DMS114 treated with DMSO at 0.1 percent for 48 hours (cell line): ENCODE measurements at regions not wholly inside any gene's neighbourhood (a gene's known extent, or its start where the extent isn't known, plus 50 kb on each side); places are given as distances from the start of the nearest gene placed in this dataset.
"Not testable (repeated sequence)": the region's sequence is repeated elsewhere in the genome, so short reads cannot be mapped to it uniquely, and the experiment has no call there.

ENCODE experiments used
- DNase-seq: peaks from one replicate; lab custom pipeline; 2025; ENCODE audit not compliant: unreplicated experiment; lab: John Stamatoyannopoulos, UW

DNA sequence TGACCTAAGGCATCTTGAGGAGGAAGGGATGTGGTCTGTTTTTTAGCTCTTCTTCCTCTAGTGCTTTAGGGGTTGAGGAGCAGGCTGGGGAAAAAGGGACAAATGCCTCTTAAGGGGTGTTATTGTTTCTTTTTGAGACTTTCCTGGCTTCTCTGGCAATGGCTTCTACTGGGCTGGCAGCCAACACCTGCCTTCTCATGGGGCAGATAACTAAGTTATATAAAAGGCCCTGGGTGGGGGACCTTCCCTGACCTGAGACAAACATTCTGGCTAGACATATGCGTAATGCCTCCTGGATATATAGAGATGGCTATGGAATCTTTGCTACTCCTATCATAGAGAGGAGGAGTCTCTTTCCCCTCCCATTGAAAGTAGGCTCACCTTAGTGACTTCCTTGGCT lies 179.2 kb upstream of the PROK2 start:
- DNase-seq = no peak

GRCh38 chr3:71962561-71963240 lies 177.8 kb upstream of the PROK2 start:
- no peak for DNase-seq

DNA sequence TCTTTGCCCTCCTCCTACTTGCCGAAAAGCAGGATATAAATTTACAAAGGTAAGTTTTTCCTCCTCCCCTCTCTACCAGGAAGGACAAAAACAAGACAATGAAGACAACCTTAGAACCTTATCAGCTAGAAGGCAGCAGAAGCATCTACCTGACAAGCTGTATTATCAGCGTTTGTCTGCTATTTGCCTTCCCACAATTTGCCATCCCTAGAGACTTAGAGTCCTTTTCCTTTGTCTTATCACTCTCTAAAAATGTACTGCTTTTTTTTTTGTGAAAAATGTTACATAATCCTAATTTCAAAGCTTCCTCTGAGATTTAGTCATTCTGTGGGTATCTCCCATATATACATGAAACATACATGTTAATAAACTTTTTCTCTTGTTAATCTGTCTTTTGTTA lies 176.9 kb upstream of the PROK2 start:
- no peak for DNase-seq

DNA sequence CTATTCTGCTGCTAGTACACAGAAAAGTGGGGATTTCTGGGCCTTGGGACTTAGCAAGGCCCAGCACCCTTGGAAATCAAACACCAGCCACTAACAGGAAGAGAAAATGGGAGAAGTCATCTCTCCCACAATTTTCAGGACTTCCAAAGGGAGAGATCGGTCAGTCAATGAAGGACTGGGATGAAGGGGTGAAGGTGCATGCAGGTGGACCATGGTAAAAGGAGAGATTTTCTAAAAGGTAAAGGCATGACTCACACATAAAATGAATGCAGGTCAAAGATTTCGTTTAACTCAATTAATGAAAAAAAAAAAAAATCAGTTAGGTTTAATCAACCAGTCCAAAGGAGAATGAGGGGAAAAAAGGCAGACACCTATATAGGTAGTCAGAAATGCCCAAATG lies 176.4 kb upstream of the PROK2 start:
- DNase-seq = no peak

- no peak for DNase-seq
Observed at GRCh38 chr3:71958533-71958932, 173.6 kb upstream of the PROK2 start.

DNA sequence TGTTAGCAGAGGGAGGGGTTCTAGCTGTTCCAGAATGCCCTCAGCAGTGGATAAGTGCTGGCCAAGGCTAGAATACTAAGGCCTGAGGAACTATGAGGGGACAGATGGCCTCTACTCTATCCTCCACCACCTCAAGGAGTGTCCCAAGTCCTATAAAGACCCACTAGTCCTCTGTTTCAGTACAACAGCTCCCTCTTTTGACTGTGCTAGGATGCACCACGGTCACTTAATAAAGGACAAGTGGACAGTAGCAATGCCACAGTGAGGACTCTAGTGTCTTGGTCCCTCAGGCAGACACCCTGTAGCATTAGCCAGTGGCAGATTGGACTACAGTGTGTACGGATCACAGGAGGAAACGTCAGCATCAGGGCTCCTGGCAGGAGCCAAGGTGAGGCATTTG lies 171.8 kb upstream of the PROK2 start:
- no peak for DNase-seq

DNA sequence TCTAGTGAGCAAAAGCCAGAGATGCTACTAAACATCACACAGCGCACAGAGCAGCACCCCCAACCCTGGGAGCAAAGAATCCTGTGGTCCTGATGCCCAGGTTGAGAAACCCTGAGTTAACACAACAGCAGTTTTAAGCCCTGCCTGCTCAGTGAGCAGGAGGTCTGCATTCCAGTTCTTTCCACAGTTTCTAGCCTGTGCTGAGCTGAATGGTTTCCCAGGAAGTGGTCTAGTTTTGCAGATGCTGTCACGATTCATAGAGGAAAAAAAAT lies 171.1 kb upstream of the PROK2 start:
- no peak for DNase-seq

- DNase-seq = peak; percentile 2
Observed at GRCh38 chr3:71955240-71956068, 170.5 kb upstream of the PROK2 start.

- no peak for DNase-seq
Observed at GRCh38 chr3:71951842-71952241, 166.9 kb upstream of the PROK2 start.

GRCh38 chr3:71951361-71951760 lies 166.4 kb upstream of the PROK2 start:
- DNase-seq = no peak

DNA sequence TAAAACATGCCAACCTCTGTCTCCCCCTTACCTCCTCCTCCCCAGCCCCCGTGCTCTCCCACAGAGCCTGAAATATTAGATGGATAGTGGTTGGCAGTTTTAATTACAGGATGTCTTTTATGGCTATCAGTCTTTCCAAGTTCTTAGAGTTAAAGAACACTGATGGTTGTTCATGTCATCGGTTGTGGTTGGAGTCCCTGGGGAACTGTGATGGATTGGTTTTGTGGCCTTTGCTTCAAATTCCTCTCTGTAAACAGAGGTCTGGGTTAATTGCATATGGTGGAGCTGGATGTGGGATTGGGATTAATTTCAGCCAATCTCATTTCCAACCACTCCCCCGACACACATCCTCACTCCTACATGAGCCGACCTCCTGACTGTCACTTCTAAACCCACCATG lies 164.5 kb upstream of the PROK2 start:
- no peak for DNase-seq

GRCh38 chr3:71944482-71945065 lies 159.6 kb upstream of the PROK2 start:
- no peak for DNase-seq

- no peak for DNase-seq
Observed at GRCh38 chr3:71942432-71943187, 157.7 kb upstream of the PROK2 start.

DNA sequence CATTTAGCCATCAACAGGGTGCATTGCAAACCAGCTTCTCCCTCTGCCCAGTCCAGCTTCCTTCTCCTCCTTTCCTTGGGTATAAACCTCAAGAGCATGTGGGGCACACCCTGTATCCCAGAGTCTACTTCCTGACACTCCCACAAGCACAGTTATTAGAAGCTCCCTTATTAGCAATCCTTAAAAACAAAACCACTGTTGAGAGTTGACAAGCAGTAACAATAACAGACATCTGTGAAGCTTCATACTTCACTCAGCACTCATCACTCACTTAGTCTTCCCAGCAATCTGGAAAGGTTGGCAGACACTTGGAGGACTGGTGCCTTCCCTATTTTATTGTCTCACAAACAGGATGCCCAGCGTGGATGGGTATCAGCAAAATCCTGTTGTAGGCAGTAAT lies 155.5 kb upstream of the PROK2 start:
- DNase-seq = no peak

DNA sequence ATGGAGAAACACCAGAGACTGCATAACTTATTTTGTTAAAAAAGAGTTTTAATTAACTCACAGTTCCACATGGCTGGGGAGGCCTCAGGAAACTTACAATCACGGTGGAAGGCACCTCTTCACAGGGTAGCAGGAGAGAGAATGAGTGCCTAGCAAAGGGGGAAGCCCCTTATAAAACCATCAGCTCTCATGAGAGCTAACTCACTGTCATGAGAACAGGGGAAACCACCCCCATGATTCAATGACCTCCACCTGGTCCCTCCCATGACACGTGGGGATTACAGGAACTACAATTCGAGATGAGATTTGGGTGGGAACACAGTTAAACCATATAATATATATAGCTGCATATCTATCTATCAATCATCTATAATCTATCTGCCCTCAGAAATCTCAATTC lies 153.1 kb upstream of the PROK2 start:
- DNase-seq = not testable (repeated sequence)

DNA sequence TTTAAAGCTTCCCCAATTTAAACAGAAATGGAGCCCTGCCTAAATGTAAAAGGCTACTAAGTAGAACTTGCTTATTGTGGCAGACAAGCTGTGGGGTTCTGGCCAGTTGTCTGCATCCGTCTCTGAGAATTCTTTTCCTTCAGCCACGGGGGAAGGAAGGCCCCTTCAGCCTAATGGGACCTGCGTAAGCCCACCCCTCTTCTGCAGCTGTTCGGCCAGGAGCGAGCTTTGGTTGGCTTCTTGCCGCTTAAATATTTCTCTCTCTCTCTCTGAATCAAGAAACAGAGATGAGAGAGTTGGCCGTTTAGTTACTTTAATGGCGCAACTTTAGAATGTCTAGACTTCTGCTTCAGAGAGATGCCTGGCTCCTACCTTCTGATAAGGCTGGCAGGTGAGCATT lies 151.7 kb upstream of the PROK2 start:
- no peak for DNase-seq

GRCh38 chr3:71934520-71935270 lies 149.7 kb upstream of the PROK2 start:
- no peak for DNase-seq

DNA sequence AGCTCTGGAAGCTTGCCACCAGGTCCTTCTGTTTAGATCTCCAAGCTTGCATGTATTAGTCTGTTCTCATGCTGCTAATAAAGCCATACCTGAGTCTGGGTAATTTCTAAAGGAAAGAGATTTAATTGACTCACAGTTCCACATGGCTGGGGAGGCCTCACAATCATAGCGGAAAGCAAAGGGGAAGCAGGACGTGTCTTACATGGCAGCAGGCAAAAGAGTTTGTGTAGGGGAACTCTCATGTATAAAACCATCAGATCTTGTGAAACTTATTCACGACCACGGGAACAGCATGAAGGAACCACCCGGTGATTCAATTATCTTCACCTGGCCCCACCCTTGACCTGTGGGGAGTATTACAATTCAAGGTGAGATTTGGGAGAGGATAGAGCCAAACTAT lies 147.0 kb upstream of the PROK2 start:
- DNase-seq = no peak

GRCh38 chr3:71930056-71930991 lies 145.4 kb upstream of the PROK2 start:
- no peak for DNase-seq

- DNase-seq = no peak
Observed at GRCh38 chr3:71928212-71928611, 143.3 kb upstream of the PROK2 start.
